Prostate gland (tissue), 2 donors: ENCODE measurements at regions not wholly inside any gene's neighbourhood (a gene's known extent, or its start where the extent isn't known, plus 50 kb on each side); places are given as distances from the start of the nearest gene placed in this dataset.

Experiments
- POLR2A ChIP-seq: fragments of 450-650 bp; IDR thresholded peaks from one replicate; pipeline ENCODE4 v1.6.1; 2016; ENCODE audit warnings: antibody characterized with exemption, mild to moderate bottlenecking
- TF ChIP-seq, protein P1 (sequence below), 4 experiments: fragments of 200-600 bp in 2 of 4; fragments of 450-650 bp in 2 of 4; sonication (generic) in 2 of 4; IDR thresholded peaks; 1 replicate in 3 of 4; 2 replicates in 1 of 4; pipeline ENCODE4 v1.5.1; 2016 to 2019; ENCODE audit warnings: antibody characterized with exemption in 4 of 4, mild to moderate bottlenecking in 2 of 4, moderate library complexity in 2 of 4

DNA sequence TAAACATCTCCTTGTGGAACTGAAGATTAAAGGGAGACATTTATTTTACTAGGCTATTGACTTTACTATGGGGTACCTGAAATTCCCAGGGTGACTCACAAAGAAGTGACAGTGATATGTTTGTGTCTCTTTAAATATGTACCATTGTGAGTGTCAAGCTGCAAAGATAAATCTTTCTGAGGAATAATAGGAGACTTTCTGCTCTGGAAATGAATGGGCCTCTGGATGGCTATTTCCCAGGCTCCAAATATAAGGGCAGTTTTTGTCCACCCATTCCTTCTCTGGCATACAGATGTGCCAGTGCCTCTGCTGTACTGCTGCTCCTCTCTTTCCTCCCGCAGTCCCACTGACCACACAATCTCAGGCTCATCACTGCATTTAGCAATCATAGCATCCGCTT is 586.4 kb upstream of the CNTNAP5 start:
- TF ChIP-seq, protein P1, sequence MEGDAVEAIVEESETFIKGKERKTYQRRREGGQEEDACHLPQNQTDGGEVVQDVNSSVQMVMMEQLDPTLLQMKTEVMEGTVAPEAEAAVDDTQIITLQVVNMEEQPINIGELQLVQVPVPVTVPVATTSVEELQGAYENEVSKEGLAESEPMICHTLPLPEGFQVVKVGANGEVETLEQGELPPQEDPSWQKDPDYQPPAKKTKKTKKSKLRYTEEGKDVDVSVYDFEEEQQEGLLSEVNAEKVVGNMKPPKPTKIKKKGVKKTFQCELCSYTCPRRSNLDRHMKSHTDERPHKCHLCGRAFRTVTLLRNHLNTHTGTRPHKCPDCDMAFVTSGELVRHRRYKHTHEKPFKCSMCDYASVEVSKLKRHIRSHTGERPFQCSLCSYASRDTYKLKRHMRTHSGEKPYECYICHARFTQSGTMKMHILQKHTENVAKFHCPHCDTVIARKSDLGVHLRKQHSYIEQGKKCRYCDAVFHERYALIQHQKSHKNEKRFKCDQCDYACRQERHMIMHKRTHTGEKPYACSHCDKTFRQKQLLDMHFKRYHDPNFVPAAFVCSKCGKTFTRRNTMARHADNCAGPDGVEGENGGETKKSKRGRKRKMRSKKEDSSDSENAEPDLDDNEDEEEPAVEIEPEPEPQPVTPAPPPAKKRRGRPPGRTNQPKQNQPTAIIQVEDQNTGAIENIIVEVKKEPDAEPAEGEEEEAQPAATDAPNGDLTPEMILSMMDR (IDR thresholded peaks at IDR 0.05) = no peak
- TF ChIP-seq POLR2A = no peak
